Caco-2 (cell line): ENCODE measurements at regions not wholly inside any gene's neighbourhood (a gene's known extent, or its start where the extent isn't known, plus 50 kb on each side); places are given as distances from the start of the nearest gene placed in this dataset.
A peak's percentile ranks its signal among the peaks of the same experiment; 100 is the strongest.

Experiments used
- BruUV-seq: library from RNA; stranded (reverse); fragments of 400-500 nt; replicated peaks from 2 replicates; lab custom pipeline; 2021; lab: Mats Ljungman, UMichigan
- CTCF ChIA-PET: fragments of 300-600 bp; sonication (Branson Sonifier 250); formaldehyde crosslinking; loops from one replicate; lab custom pipeline; 2022; ENCODE audit warnings: antibody characterized with exemption; lab: Charles Lee
- POLR2A ChIA-PET: fragments of 300-600 bp; sonication (Branson Sonifier 250); formaldehyde crosslinking; loops from one replicate; lab custom pipeline; 2022; ENCODE audit warnings: antibody characterized with exemption; lab: Charles Lee
- DNase-seq, 2 experiments: peaks; one replicate each; pipeline versions ENCODE4 v3.0.0 to v3.0.0-alpha.2; 2020 to 2022
- H3K27me3 ChIP-seq: replicated peaks from 2 replicates; pipeline ENCODE4 v1.6.0; 2011; ENCODE audit warnings: low read length; ENCODE audit not compliant: control insufficient read depth, insufficient read depth
- H3K36me3 ChIP-seq: 2 replicates; pipeline ENCODE4 v1.5.1; 2011; ENCODE audit warnings: low read length; ENCODE audit not compliant: control insufficient read depth, insufficient read depth
- H3K4me1 ChIP-seq: fragments of 250-450 bp; sonication (Bioruptor Pico); 2 replicates; pipeline ENCODE4 v1.5.1; 2020; ENCODE audit warnings: mild to moderate bottlenecking
- H3K4me3 ChIP-seq: 2 replicates; pipeline ENCODE4 v1.5.1; 2011; ENCODE audit warnings: low read depth, mild to moderate bottlenecking, control low read depth, low read length
- H3K9me3 ChIP-seq: fragments of 250-450 bp; sonication (Bioruptor Pico); 2 replicates; pipeline ENCODE4 v1.5.1; 2020; ENCODE audit warnings: mild to moderate bottlenecking, moderate library complexity
- H3K27ac Mint-ChIP-seq: one replicate; pipeline ENCODE4 v1.8.0; 2022; ENCODE audit warnings: mixed read lengths; ENCODE audit not compliant: unreplicated experiment
- H3K27me3 Mint-ChIP-seq: one replicate; pipeline ENCODE4 v1.8.0; 2022; ENCODE audit warnings: mixed read lengths; ENCODE audit not compliant: insufficient read depth, unreplicated experiment
- H3K36me3 Mint-ChIP-seq: one replicate; pipeline ENCODE4 v1.8.0; 2022; ENCODE audit warnings: mild to moderate bottlenecking, mixed read lengths; ENCODE audit not compliant: insufficient read depth, unreplicated experiment
- H3K4me1 Mint-ChIP-seq: one replicate; pipeline ENCODE4 v1.8.0; 2022; ENCODE audit warnings: low read depth, mixed read lengths; ENCODE audit not compliant: unreplicated experiment
- H3K4me3 Mint-ChIP-seq: one replicate; pipeline ENCODE4 v1.8.0; 2022; ENCODE audit warnings: mild to moderate bottlenecking, moderate library complexity, mixed read lengths; ENCODE audit not compliant: unreplicated experiment
- H3K9me3 Mint-ChIP-seq: one replicate; pipeline ENCODE4 v1.8.0; 2022; ENCODE audit warnings: mixed read lengths; ENCODE audit not compliant: unreplicated experiment
- CTCF ChIP-seq, 2 experiments: fragments of 200-600 bp in 1 of 2; IDR thresholded peaks; 1 replicate in 1 of 2; 2 replicates in 1 of 2; pipeline versions ENCODE4 v1.5.1 to v1.8.0; 2011 to 2022; ENCODE audit warnings: antibody characterized with exemption in 1 of 2, control low read depth in 1 of 2, inconsistent platforms in 1 of 2, low read depth in 1 of 2, low read length in 1 of 2, mild to moderate bottlenecking in 1 of 2, moderate library complexity in 1 of 2; ENCODE audit not compliant: insufficient read depth in 1 of 2, severe bottlenecking in 1 of 2, unreplicated experiment in 1 of 2
- intact Hi-C: fragments of 100-400 bp; cut with micrococcal nuclease; formaldehyde crosslinking; loops from one replicate; pipeline ENCODE4 v1.10.0; 2022; ENCODE audit not compliant: unreplicated experiment

GRCh38 chr1:98437540-98437939 is 224.0 kb upstream of the SNX7 start:
- DNase-seq, result peak; percentile 41 to 61
- Mint-ChIP-seq H3K27ac (peak overlapping the region; percentile 1), H3K4me3 (no peak overlapping the region), H3K9me3 (no peaks in the 10 kb centered on the region), H3K36me3 (no peaks in the 10 kb centered on the region), H3K4me1 (peaks cover 13% of the 10 kb centered on the region), H3K27me3 (no peaks in the 10 kb centered on the region)
- ChIA-PET POLR2A (no interaction called here), CTCF (no interaction called here)
- no peaks in the 10 kb centered on the region for H3K27me3 ChIP-seq
- H3K36me3 ChIP-seq, result no peaks in the 10 kb centered on the region
- no peak overlapping the region for H3K4me3 ChIP-seq
- intact Hi-C loops, result loop anchor here (1.0 kb wide), 2 partner anchors 21 to 256 kb away; no protein-coding TSS in a partner anchor
- H3K9me3 ChIP-seq, result no peaks in the 10 kb centered on the region
- H3K4me1 ChIP-seq, result peaks cover 15% of the 10 kb centered on the region
- BruUV-seq, result no TSS peak
- TF ChIP-seq CTCF (IDR thresholded peaks at IDR 0.05; ENCODE audit: insufficient read depth in 1 of 2, low read depth in 1 of 2, low read length in 1 of 2, severe bottlenecking in 1 of 2, unreplicated experiment in 1 of 2), result no peak

- no peak overlapping the region for H3K4me3 ChIP-seq
- DNase-seq, result no peak
- H3K9me3 ChIP-seq, result no peaks in the 10 kb centered on the region
- no peak for TF ChIP-seq CTCF (IDR thresholded peaks at IDR 0.05; ENCODE audit: insufficient read depth in 1 of 2, low read depth in 1 of 2, low read length in 1 of 2, severe bottlenecking in 1 of 2, unreplicated experiment in 1 of 2)
- Mint-ChIP-seq H3K36me3 (no peaks in the 10 kb centered on the region), H3K9me3 (no peaks in the 10 kb centered on the region), H3K27me3 (no peaks in the 10 kb centered on the region), H3K4me3 (no peak overlapping the region), H3K27ac (peak overlapping the region; percentile 1), H3K4me1 (peaks cover 13% of the 10 kb centered on the region)
- intact Hi-C loops, result loop anchor here (1.0 kb wide), 2 partner anchors 21 to 256 kb away; no protein-coding TSS in a partner anchor
- H3K4me1 ChIP-seq, result peaks cover 15% of the 10 kb centered on the region
- H3K36me3 ChIP-seq, result no peaks in the 10 kb centered on the region
- CTCF ChIA-PET, result no interaction called here
- no peaks in the 10 kb centered on the region for H3K27me3 ChIP-seq
- POLR2A ChIA-PET, result no interaction called here
- BruUV-seq, result no TSS peak
Measured at GRCh38 chr1:98437011-98437410, 224.5 kb upstream of the SNX7 start.

GRCh38 chr1:98429965-98430443 is 231.5 kb upstream of the SNX7 start:
- H3K4me3 ChIP-seq, result no peak overlapping the region
- no peak overlapping the region for H3K27ac Mint-ChIP-seq
- CTCF ChIA-PET, result no interaction called here
- POLR2A ChIA-PET, result no interaction called here
- BruUV-seq, result no TSS peak
- no peaks in the 10 kb centered on the region for H3K4me1 ChIP-seq
- H3K9me3 ChIP-seq, result no peaks in the 10 kb centered on the region
- H3K27me3 ChIP-seq, result no peaks in the 10 kb centered on the region
- H3K9me3 Mint-ChIP-seq, result no peaks in the 10 kb centered on the region
- no peaks in the 10 kb centered on the region for H3K4me1 Mint-ChIP-seq
- H3K27me3 Mint-ChIP-seq, result no peaks in the 10 kb centered on the region
- no peak for TF ChIP-seq CTCF (IDR thresholded peaks at IDR 0.05; ENCODE audit: insufficient read depth in 1 of 2, low read depth in 1 of 2, low read length in 1 of 2, severe bottlenecking in 1 of 2, unreplicated experiment in 1 of 2)
- H3K36me3 ChIP-seq, result no peaks in the 10 kb centered on the region
- intact Hi-C loops, result no loop called here
- no peak overlapping the region for H3K4me3 Mint-ChIP-seq
- DNase-seq, result peak; percentile 2 to 28
- no peaks in the 10 kb centered on the region for H3K36me3 Mint-ChIP-seq
